K562 (cell line): ENCODE measurements at regions not wholly inside any gene's neighbourhood (a gene's known extent, or its start where the extent isn't known, plus 50 kb on each side); places are given as distances from the start of the nearest gene placed in this dataset.

Experiments used
- ATAC-seq: fragments of 200-7000 bp; cut with Tn5 transposase; 3 replicates; pipeline ENCODE4 v1.9.1; 2020; ENCODE audit warnings: moderate library complexity
- BruUV-seq: library from RNA; stranded (reverse); fragments of 400-500 nt; replicated peaks from 2 replicates; lab custom pipeline; 2021; lab: Mats Ljungman, UMichigan
- CTCF ChIA-PET: fragments of 300-600 bp; formaldehyde crosslinking; extraction: SDS; loops from one replicate; lab custom pipeline; 2021; ENCODE audit warnings: low intra/inter-chr PET ratio; lab: Yijun Ruan, JAX
- POLR2A ChIA-PET: fragments of 300-600, 350-650 bp; sonication (Branson Sonifier 250); formaldehyde crosslinking; extraction: SDS; loops from one replicate; lab custom pipeline; 2021; ENCODE audit warnings: antibody characterized with exemption, inconsistent platforms; lab: Yijun Ruan, JAX
- DNase-seq, 4 experiments: peaks; one replicate each; pipeline versions ENCODE4 v3.0.0 to v3.0.0-alpha.2; 2011 to 2018; ENCODE audit warnings: low spot score in 3 of 4, mixed read lengths in 3 of 4; ENCODE audit errors: extremely low read depth in 1 of 4
- FAIRE-seq: peaks from 2 replicates; lab custom pipeline; 2011; peaks lifted over from hg19 to GRCh38; lab: Jason Lieb, UNC
- H2AFZ ChIP-seq: 2 replicates; pipeline ENCODE4 v1.6.0; 2011; ENCODE audit warnings: low read depth, low read length, control low read depth, inconsistent platforms
- H3K27ac ChIP-seq: fragments of 200-600 bp; 3 replicates; pipeline ENCODE4 v1.8.0; 2011; ENCODE audit warnings: low read depth, mild to moderate bottlenecking, control low read depth, inconsistent platforms, low read length, moderate library complexity, mixed read lengths; ENCODE audit errors: extremely low read depth
- H3K27me3 ChIP-seq, 2 experiments: fragments of 300-600 bp in 1 of 2; 2 replicates in 1 of 2; 3 replicates in 1 of 2; pipeline versions ENCODE4 v1.6.0 to v1.8.0; 2011; ENCODE audit warnings: inconsistent platforms in 2 of 2, low read length in 2 of 2, mild to moderate bottlenecking in 1 of 2, mixed read lengths in 1 of 2, moderate library complexity in 1 of 2; ENCODE audit not compliant: control insufficient read depth in 2 of 2, insufficient read depth in 2 of 2
- H3K36me3 ChIP-seq: fragments of 300-600 bp; 3 replicates; pipeline ENCODE4 v1.8.0; 2011; ENCODE audit warnings: mild to moderate bottlenecking, low read length, inconsistent platforms; ENCODE audit not compliant: control insufficient read depth, insufficient read depth
- H3K4me1 ChIP-seq, 2 experiments: fragments of 200-600 bp in 1 of 2; replicated peaks in 1 of 2; 2 replicates in 1 of 2; 3 replicates in 1 of 2; pipeline versions ENCODE4 v1.5.1 to v1.8.0; 2011; ENCODE audit warnings: inconsistent platforms in 2 of 2, low read length in 2 of 2, mild to moderate bottlenecking in 1 of 2, mixed read lengths in 1 of 2, moderate library complexity in 1 of 2; ENCODE audit not compliant: control insufficient read depth in 2 of 2, insufficient read depth in 2 of 2
- H3K4me2 ChIP-seq: 2 replicates; pipeline ENCODE4 v1.6.1; 2011; ENCODE audit warnings: low read length, control low read depth, inconsistent platforms, mixed read lengths; ENCODE audit not compliant: insufficient read depth
- H3K4me3 ChIP-seq: fragments of 200-600 bp; sonication (generic), shearing (Covaris generic); 2 replicates; pipeline ENCODE4 v1.5.1; 2016; ENCODE audit warnings: control low read depth, inconsistent platforms
- H3K79me2 ChIP-seq: fragments of 200-600 bp; 3 replicates; pipeline ENCODE4 v1.8.0; 2011; ENCODE audit warnings: low read length, inconsistent platforms; ENCODE audit not compliant: control insufficient read depth, insufficient read depth
- H3K9ac ChIP-seq, 2 experiments: 2 replicates each; pipeline versions ENCODE4 v1.6.0 to v1.6.1; 2011; ENCODE audit warnings: low read depth in 2 of 2, low read length in 2 of 2, control low read depth in 1 of 2, inconsistent platforms in 1 of 2, mild to moderate bottlenecking in 1 of 2, mixed read lengths in 1 of 2; ENCODE audit not compliant: insufficient read depth in 1 of 2
- H3K9me1 ChIP-seq: one replicate; pipeline ENCODE4 v1.6.0; 2011; ENCODE audit warnings: inconsistent platforms, mild to moderate bottlenecking, low read length, moderate library complexity; ENCODE audit not compliant: control insufficient read depth, insufficient read depth
- H3K9me3 ChIP-seq: replicated peaks from 2 replicates; pipeline ENCODE4 v1.5.1; 2011; ENCODE audit warnings: low read depth, low read length, inconsistent platforms; ENCODE audit not compliant: control insufficient read depth, insufficient read depth
- H4K20me1 ChIP-seq: replicated peaks from 2 replicates; pipeline ENCODE4 v1.6.1; 2011; ENCODE audit warnings: low read length, inconsistent platforms, mixed read lengths; ENCODE audit not compliant: control insufficient read depth, insufficient read depth
- ARID2 ChIP-seq: fragments of 450-650 bp; IDR thresholded peaks from 2 replicates; pipeline ENCODE4 v1.6.1; 2017; ENCODE audit warnings: antibody characterized with exemption, mild to moderate bottlenecking
- ESRRA ChIP-seq: fragments of 450-650 bp; IDR thresholded peaks from 2 replicates; pipeline ENCODE4 v1.6.1; 2014; ENCODE audit warnings: low read depth, mild to moderate bottlenecking, moderate library complexity, borderline replicate concordance
- GMEB1 ChIP-seq: fragments of 250-450 bp; sonication (Bioruptor Pico); IDR thresholded peaks from 2 replicates; pipeline ENCODE4 v1.4.0; 2020; ENCODE audit warnings: mild to moderate bottlenecking
- KAT7 ChIP-seq: sonication (generic); formaldehyde crosslinking; IDR thresholded peaks from 2 replicates; pipeline ENCODE4 v1.8.0; 2022; ENCODE audit warnings: missing genetic modification reagents, mild to moderate bottlenecking, borderline replicate concordance
- KDM4B ChIP-seq, 2 experiments: fragments of 450-650 bp in 1 of 2; sonication (generic) in 1 of 2; IDR thresholded peaks; 2 replicates each; pipeline ENCODE4 v1.6.1; 2016 to 2017; ENCODE audit warnings: borderline replicate concordance in 2 of 2, antibody characterized with exemption in 1 of 2, low read depth in 1 of 2, mild to moderate bottlenecking in 1 of 2
- MEIS2 ChIP-seq: fragments of 450-650 bp; IDR thresholded peaks from 2 replicates; pipeline ENCODE4 v1.6.1; 2014; ENCODE audit warnings: mild to moderate bottlenecking; ENCODE audit not compliant: partially characterized antibody
- NCOA2 ChIP-seq, 2 experiments: fragments of 450-650 bp; IDR thresholded peaks; 2 replicates each; pipeline ENCODE4 v1.6.1; 2018; ENCODE audit warnings: mild to moderate bottlenecking in 2 of 2, moderate library complexity in 1 of 2; ENCODE audit not compliant: partially characterized antibody in 2 of 2
- NCOA4 ChIP-seq: fragments of 450-650 bp; IDR thresholded peaks from 2 replicates; pipeline ENCODE4 v1.6.1; 2018; ENCODE audit warnings: mild to moderate bottlenecking; ENCODE audit not compliant: partially characterized antibody
- SP2 ChIP-seq: IDR thresholded peaks from 2 replicates; pipeline ENCODE4 v1.6.1; 2011; ENCODE audit warnings: mild to moderate bottlenecking, low read depth, low read length, moderate library complexity; ENCODE audit not compliant: poor library complexity, severe bottlenecking; ENCODE audit errors: extremely low read depth
- SRSF3 ChIP-seq: fragments of 200-400 bp; formaldehyde crosslinking; IDR thresholded peaks from 2 replicates; pipeline ENCODE4 v1.6.1; 2016; ENCODE audit warnings: mild to moderate bottlenecking, low read length, moderate library complexity; ENCODE audit not compliant: insufficient read depth
- TAF15 ChIP-seq: fragments of 200-400 bp; formaldehyde crosslinking; IDR thresholded peaks from 2 replicates; pipeline ENCODE4 v1.6.1; 2017; ENCODE audit warnings: mild to moderate bottlenecking, low read depth, low read length, moderate library complexity
- ZBTB12 ChIP-seq: fragments of 250-450 bp; sonication (Bioruptor Pico); IDR thresholded peaks from 2 replicates; pipeline ENCODE4 v1.4.0; 2020
- ZBTB49 ChIP-seq: sonication (generic); formaldehyde crosslinking; IDR thresholded peaks from 2 replicates; pipeline ENCODE4 v1.8.0; 2022; ENCODE audit warnings: missing genetic modification reagents, mild to moderate bottlenecking, borderline replicate concordance
- ZNF133 ChIP-seq: fragments of 250-450 bp; sonication (Bioruptor Pico); IDR thresholded peaks from 2 replicates; pipeline ENCODE4 v1.4.0; 2020; ENCODE audit warnings: mild to moderate bottlenecking
- ZNF436 ChIP-seq: fragments of 250-450, 450-650 bp; sonication (Bioruptor Pico); formaldehyde crosslinking; IDR thresholded peaks from 2 replicates; pipeline ENCODE4 v1.7.0; 2020; ENCODE audit warnings: mild to moderate bottlenecking
- ZNF512 ChIP-seq: IDR thresholded peaks from 2 replicates; pipeline ENCODE4 v1.6.1; 2016; ENCODE audit warnings: missing genetic modification characterization, missing compliant biosample characterization
- ZNF778 ChIP-seq: fragments of 450-650 bp; formaldehyde crosslinking; IDR thresholded peaks from 2 replicates; pipeline ENCODE4 v1.4.0; 2020; ENCODE audit warnings: mild to moderate bottlenecking, moderate library complexity
- ZNF785 ChIP-seq: fragments of 250-450 bp; sonication (Bioruptor Pico); IDR thresholded peaks from 2 replicates; pipeline ENCODE4 v1.4.0; 2020; ENCODE audit warnings: mild to moderate bottlenecking
- WGBS: fragments of 100-300 bp; shearing (Covaris generic); methylation state at CpG from one replicate; pipeline ENCODE4 v1.1.6; 2016; ENCODE audit warnings: low coverage, mixed read lengths; ENCODE audit not compliant: insufficient coverage; ENCODE audit errors: missing lambda C conversion rate; 5-methylcytosine and 5-hydroxymethylcytosine counted together
- in situ Hi-C: fragments of 300-500 bp; cut with MboI; formaldehyde crosslinking; loops from 4 replicates; pipeline ENCODE4 v1.15.0; 2018; ENCODE audit warnings: inconsistent platforms, mixed read lengths
- intact Hi-C: fragments of 100-400 bp; cut with micrococcal nuclease; formaldehyde crosslinking; loops from 2 replicates; pipeline ENCODE4 v1.14.2; 2022

- CTCF ChIA-PET: no interaction called here
These were observed 411.6 kb upstream of the DPP6 start for GRCh38 chr7:153640586-153640985.

More at GRCh38 chr7:153640586-153640985, 411.6 kb upstream of the DPP6 start:
- no peak for ATAC-seq
- no peaks in the 10 kb centered on the region for H3K9me1 ChIP-seq
- no peak for TF ChIP-seq NCOA4
- TF ChIP-seq KDM4B (IDR thresholded peaks at IDR 0.05; ENCODE audit: borderline replicate concordance in 2 of 2, low read depth in 1 of 2): no peak
- TF ChIP-seq ESRRA: no peak
- TF ChIP-seq TAF15: no peak
- no peak for TF ChIP-seq GMEB1 (CRISPR knock-in tag)
- no peak for TF ChIP-seq ZNF436 (CRISPR knock-in tag)
- TF ChIP-seq ZNF512: no peak
- TF ChIP-seq ZNF785 (CRISPR knock-in tag): no peak
- TF ChIP-seq ZBTB12 (CRISPR knock-in tag): no peak
- no peak for TF ChIP-seq ZBTB49 (CRISPR knock-in tag)
- TF ChIP-seq ZNF778 (CRISPR knock-in tag): no peak
- TF ChIP-seq SRSF3: no peak
- TF ChIP-seq ARID2: no peak
- no peak for TF ChIP-seq MEIS2
- no peak for TF ChIP-seq NCOA2 (IDR thresholded peaks at IDR 0.05; ENCODE audit: partially characterized antibody in 2 of 2)
- TF ChIP-seq KAT7 (CRISPR knock-in tag): no peak
- no peak for TF ChIP-seq ZNF133 (CRISPR knock-in tag)
- TF ChIP-seq SP2: no peak
- no peaks in the 10 kb centered on the region for H4K20me1 ChIP-seq
- in situ Hi-C loops (no loop called here), intact Hi-C loops (no loop called here)
- H3K4me2 ChIP-seq: no peak overlapping the region
- H3K36me3 ChIP-seq: no peaks in the 10 kb centered on the region
- H3K4me3 ChIP-seq: no peak overlapping the region
- WGBS: 3% methylated on average over 2 of the region's 2 CpGs
- FAIRE-seq: no peak
- H3K27me3 ChIP-seq: no peaks in the 10 kb centered on the region
- DNase-seq: no peak
- POLR2A ChIA-PET: no interaction called here
- no peak overlapping the region for H3K27ac ChIP-seq
- no TSS peak for BruUV-seq
- no peak overlapping the region for H3K9ac ChIP-seq
- H3K9me3 ChIP-seq: no peaks in the 10 kb centered on the region
- no peaks in the 10 kb centered on the region for H3K79me2 ChIP-seq
- H3K4me1 ChIP-seq: no peaks in the 10 kb centered on the region
- no peak overlapping the region for H2AFZ ChIP-seq
